ENCODE measurements at regions not wholly inside any gene's neighbourhood (a gene's known extent, or its start where the extent isn't known, plus 50 kb on each side); places are given as distances from the start of the nearest gene placed in this dataset.

- Histone ChIP-seq H3K4me3 (replicated peaks in 1 of 3; ENCODE audit: low read depth in 2 of 3, low read length in 3 of 3) (no peak overlapping the region), H3K9ac (ENCODE audit: insufficient read depth, low read length, poor library complexity, severe bottlenecking) (no peak overlapping the region), H2AFZ (ENCODE audit: insufficient read depth, low read depth, low read length, poor library complexity, severe bottlenecking) (no peak overlapping the region), H3K4me1 (ENCODE audit: control insufficient read depth in 1 of 2, insufficient read depth in 2 of 2, low read length in 2 of 2) (no peaks in the 10 kb centered on the region), H3K27me3 (ENCODE audit: control insufficient read depth in 2 of 2, insufficient read depth in 2 of 2, low read length in 2 of 2) (no peaks in the 10 kb centered on the region), H4K20me1 (ENCODE audit: insufficient read depth, low read length) (no peaks in the 10 kb centered on the region), H3K36me3 (replicated peaks in 1 of 2; ENCODE audit: control insufficient read depth in 1 of 2, insufficient read depth in 2 of 2, low read length in 2 of 2) (no peaks in the 10 kb centered on the region), H3K4me2 (replicated peaks; ENCODE audit: extremely low read depth, low read length, poor library complexity, severe bottlenecking) (no peak overlapping the region), H3K9me3 (replicated peaks in 1 of 2; ENCODE audit: control insufficient read depth in 1 of 2, insufficient read depth in 1 of 2, low read length in 2 of 2) (peaks cover 18 to 39% of the 10 kb centered on the region in 2 donors), H3K27ac (ENCODE audit: low read depth in 1 of 2, low read length in 2 of 2) (no peak overlapping the region), H3K79me2 (ENCODE audit: insufficient read depth, low read length) (no peaks in the 10 kb centered on the region)
- DNase-seq: no peak
- no peak overlapping the region for H3K27ac Mint-ChIP-seq
- 85% methylated on average over 10 of the region's 10 CpGs for WGBS (ENCODE audit: insufficient coverage)
- H3K9me3 Mint-ChIP-seq: peaks cover 15 to 32% (median 21%) of the 10 kb centered on the region in 7 donors
- H3K36me3 Mint-ChIP-seq: no peaks in the 10 kb centered on the region
- no peak for TF ChIP-seq CTCF (IDR thresholded peaks at IDR 0.05)
- intact Hi-C loops (cut with micrococcal nuclease): no loop called here
- no peak overlapping the region for H3K4me3 Mint-ChIP-seq
- peaks cover 0 to 5% (median 2%) of the 10 kb centered on the region in 3 donors for H3K27me3 Mint-ChIP-seq (ENCODE audit: low read depth in 3 of 3)
- no peaks in the 10 kb centered on the region for H3K4me1 Mint-ChIP-seq
Observed at GRCh38 chr13:111565400-111565799, 245.0 kb downstream of the TEX29 start.

DNA sequence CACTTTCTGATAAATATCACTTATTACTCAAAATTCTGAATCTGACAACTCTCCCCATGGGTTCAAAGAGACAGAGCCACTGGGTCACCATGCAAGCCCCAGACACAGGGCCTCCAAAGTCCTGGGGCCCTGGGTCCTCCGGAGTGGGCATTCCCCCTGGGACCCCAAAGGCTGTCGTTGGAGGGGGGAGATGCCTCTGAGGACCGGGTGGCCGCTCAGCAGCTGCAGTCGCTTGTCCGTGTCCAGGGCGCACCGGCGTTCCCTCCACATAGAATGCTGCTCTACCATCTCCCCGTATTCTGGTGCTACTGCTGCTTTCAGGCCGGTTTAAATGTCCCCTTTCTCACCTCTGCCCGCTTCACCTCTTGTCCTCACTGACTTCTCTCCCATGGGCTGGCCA, 246.1 kb downstream of the TEX29 start:
- H3K4me3 Mint-ChIP-seq: no peak overlapping the region
- Histone ChIP-seq H3K36me3 (replicated peaks in 1 of 2; ENCODE audit: control insufficient read depth in 1 of 2, insufficient read depth in 2 of 2, low read length in 2 of 2) (no peaks in the 10 kb centered on the region), H3K4me2 (replicated peaks; ENCODE audit: extremely low read depth, low read length, poor library complexity, severe bottlenecking) (no peak overlapping the region), H3K4me3 (replicated peaks in 1 of 3; ENCODE audit: low read depth in 2 of 3, low read length in 3 of 3) (no peak overlapping the region), H3K4me1 (ENCODE audit: control insufficient read depth in 1 of 2, insufficient read depth in 2 of 2, low read length in 2 of 2) (no peaks in the 10 kb centered on the region), H3K27ac (ENCODE audit: low read depth in 1 of 2, low read length in 2 of 2) (no peak overlapping the region), H2AFZ (ENCODE audit: insufficient read depth, low read depth, low read length, poor library complexity, severe bottlenecking) (no peak overlapping the region), H3K9ac (ENCODE audit: insufficient read depth, low read length, poor library complexity, severe bottlenecking) (no peak overlapping the region), H3K79me2 (ENCODE audit: insufficient read depth, low read length) (no peaks in the 10 kb centered on the region), H3K9me3 (replicated peaks in 1 of 2; ENCODE audit: control insufficient read depth in 1 of 2, insufficient read depth in 1 of 2, low read length in 2 of 2) (peaks cover 18 to 39% of the 10 kb centered on the region in 2 donors), H4K20me1 (ENCODE audit: insufficient read depth, low read length) (no peaks in the 10 kb centered on the region), H3K27me3 (ENCODE audit: control insufficient read depth in 2 of 2, insufficient read depth in 2 of 2, low read length in 2 of 2) (no peaks in the 10 kb centered on the region)
- H3K36me3 Mint-ChIP-seq: no peaks in the 10 kb centered on the region
- H3K27me3 Mint-ChIP-seq (ENCODE audit: low read depth in 3 of 3): peaks cover 0 to 2% (median under 1%) of the 10 kb centered on the region in 3 donors
- no peak for TF ChIP-seq CTCF (IDR thresholded peaks at IDR 0.05)
- intact Hi-C loops (cut with micrococcal nuclease): no loop called here
- WGBS (ENCODE audit: insufficient coverage): 98% methylated on average over 9 of the region's 12 CpGs
- peaks cover 15 to 32% (median 21%) of the 10 kb centered on the region in 7 donors for H3K9me3 Mint-ChIP-seq
- H3K27ac Mint-ChIP-seq: peak overlapping the region in 1 of 7 donors; percentile 1
- DNase-seq: no peak
- no peaks in the 10 kb centered on the region for H3K4me1 Mint-ChIP-seq

Data from CD14-positive monocyte (primary cell).